ENCODE measurements at regions not wholly inside any gene's neighbourhood (a gene's known extent, or its start where the extent isn't known, plus 50 kb on each side); places are given as distances from the start of the nearest gene placed in this dataset.

- BruUV-seq (replicated peaks): no TSS peak
- Histone ChIP-seq H3K79me2 (ENCODE audit: control insufficient read depth, insufficient read depth, low read length) (no peaks in the 10 kb centered on the region), H3K4me2 (ENCODE audit: insufficient read depth, low read length) (no peak overlapping the region), H3K4me3 (no peak overlapping the region), H2AFZ (ENCODE audit: low read depth, low read length) (no peak overlapping the region), H3K36me3 (ENCODE audit: control insufficient read depth, insufficient read depth, low read length) (no peaks in the 10 kb centered on the region), H3K27me3 (ENCODE audit: control insufficient read depth in 2 of 2, insufficient read depth in 2 of 2, low read length in 2 of 2) (peaks cover 2 to 15% of the 10 kb centered on the region in 2 experiments; a peak in 1 of 5 replicates), H3K9ac (ENCODE audit: insufficient read depth in 1 of 2, low read depth in 2 of 2, low read length in 2 of 2) (no peak overlapping the region), H3K4me1 (replicated peaks in 1 of 2; ENCODE audit: control insufficient read depth in 2 of 2, insufficient read depth in 2 of 2, low read length in 2 of 2) (peaks cover 0 to 12% of the 10 kb centered on the region in 2 experiments; a peak in 2 of 5 replicates), H3K27ac (ENCODE audit: extremely low read depth, low read depth, low read length) (no peak overlapping the region), H4K20me1 (replicated peaks; ENCODE audit: control insufficient read depth, insufficient read depth, low read length) (no peaks in the 10 kb centered on the region), H3K9me1 (ENCODE audit: control insufficient read depth, insufficient read depth, low read length) (no peaks in the 10 kb centered on the region), H3K9me3 (replicated peaks; ENCODE audit: control insufficient read depth, insufficient read depth, low read depth, low read length) (no peaks in the 10 kb centered on the region)
- whole genome bisulfite sequencing (ENCODE audit: insufficient coverage, low coverage, missing lambda C conversion rate): 37% methylated on average over 38 of the region's 42 CpGs
- ChIA-PET CTCF (ENCODE audit: low intra/inter-chr PET ratio) (no interaction called here), POLR2A (no interaction called here)
- ATAC-seq: no peak
- no peak for FAIRE-seq
- no peak for DNase-seq (ENCODE audit: extremely low read depth in 1 of 4, low spot score in 3 of 4)
- intact Hi-C loops (cut with micrococcal nuclease) (no loop called here), in situ Hi-C loops (cut with MboI) (no loop called here)
- TF ChIP-seq CEBPB (tag; IDR thresholded peaks at IDR 0.05) (peak; percentile 95), GABPB2 (CRISPR knock-in tag; conservative IDR thresholded peaks at IDR 0.05) (no peak), ZNF586 (CRISPR knock-in tag; conservative IDR thresholded peaks at IDR 0.05) (no peak), CEBPG (CRISPR knock-in tag; IDR thresholded peaks at IDR 0.05) (peak; percentile 67), CEBPG (tag; conservative IDR thresholded peaks at IDR 0.05 in 1 of 2, IDR thresholded peaks at IDR 0.05 in 1 of 2) (peak; percentile 48 to 94)
Observed at GRCh38 chr1:148317288-148317985, 165.4 kb upstream of the NBPF11 start.

Data from K562 (cell line).